ENCODE measurements at regions not wholly inside any gene's neighbourhood (a gene's known extent, or its start where the extent isn't known, plus 50 kb on each side); places are given as distances from the start of the nearest gene placed in this dataset.

DNA sequence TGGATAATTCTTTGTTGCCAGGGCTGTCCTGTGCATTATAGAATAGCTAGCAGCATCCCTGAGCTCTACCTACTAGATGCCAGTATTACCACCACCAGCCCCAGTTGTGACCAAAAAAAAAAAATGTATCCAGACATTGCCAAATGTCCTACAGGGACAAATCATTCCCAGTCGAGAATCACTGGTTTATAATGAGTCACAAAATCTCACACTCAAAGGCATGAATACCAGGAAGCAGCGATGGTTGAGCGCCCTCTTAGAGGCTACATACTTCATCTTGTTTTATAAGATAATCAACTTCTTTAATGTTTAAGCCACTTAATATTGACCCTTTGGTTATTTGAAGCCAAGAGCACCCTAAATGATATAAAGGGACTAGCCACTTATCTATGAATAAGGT, 297.3 kb downstream of the DHX15 start:
- no peak for TF ChIP-seq CSDC2 (CRISPR knock-in tag; IDR thresholded peaks at IDR 0.05)
- TF ChIP-seq, protein P1, sequence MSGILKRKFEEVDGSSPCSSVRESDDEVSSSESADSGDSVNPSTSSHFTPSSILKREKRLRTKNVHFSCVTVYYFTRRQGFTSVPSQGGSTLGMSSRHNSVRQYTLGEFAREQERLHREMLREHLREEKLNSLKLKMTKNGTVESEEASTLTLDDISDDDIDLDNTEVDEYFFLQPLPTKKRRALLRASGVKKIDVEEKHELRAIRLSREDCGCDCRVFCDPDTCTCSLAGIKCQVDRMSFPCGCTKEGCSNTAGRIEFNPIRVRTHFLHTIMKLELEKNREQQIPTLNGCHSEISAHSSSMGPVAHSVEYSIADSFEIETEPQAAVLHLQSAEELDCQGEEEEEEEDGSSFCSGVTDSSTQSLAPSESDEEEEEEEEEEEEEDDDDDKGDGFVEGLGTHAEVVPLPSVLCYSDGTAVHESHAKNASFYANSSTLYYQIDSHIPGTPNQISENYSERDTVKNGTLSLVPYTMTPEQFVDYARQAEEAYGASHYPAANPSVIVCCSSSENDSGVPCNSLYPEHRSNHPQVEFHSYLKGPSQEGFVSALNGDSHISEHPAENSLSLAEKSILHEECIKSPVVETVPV (CRISPR knock-in tag; IDR thresholded peaks at IDR 0.05) = no peak
- no peak for ATAC-seq

DNA sequence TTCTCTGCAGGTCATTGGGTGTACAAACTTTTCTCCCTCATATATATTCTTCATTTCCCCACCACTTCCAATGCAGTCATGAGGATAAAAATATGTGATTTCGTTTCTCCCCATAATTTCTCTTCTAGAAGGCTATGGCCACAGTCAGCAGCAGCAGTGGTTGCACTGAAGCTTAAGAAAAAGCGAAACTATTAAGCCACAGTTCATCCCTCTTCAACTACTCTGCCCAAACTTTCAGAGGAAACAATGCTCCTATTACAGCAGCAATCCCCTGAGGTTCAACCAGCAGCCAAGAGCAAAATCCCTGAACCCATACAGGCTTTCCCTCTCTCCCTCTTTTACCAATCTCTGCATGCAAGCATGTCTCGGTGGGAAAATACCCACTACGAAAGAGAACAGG, 298.6 kb downstream of the DHX15 start:
- ATAC-seq = no peak
- TF ChIP-seq SNAI2 (CRISPR knock-in tag; IDR thresholded peaks at IDR 0.05) (no peak), OSR1 (CRISPR knock-in tag; IDR thresholded peaks at IDR 0.05) (no peak), GLIS3 (CRISPR knock-in tag; IDR thresholded peaks at IDR 0.05) (no peak), ZNF70 (CRISPR knock-in tag; IDR thresholded peaks at IDR 0.05) (no peak), TCF4 (CRISPR knock-in tag; IDR thresholded peaks at IDR 0.05; ENCODE audit: borderline replicate concordance) (no peak), TOX (CRISPR knock-in tag; IDR thresholded peaks at IDR 0.05; ENCODE audit: borderline replicate concordance) (no peak), PPARA (CRISPR knock-in tag; IDR thresholded peaks at IDR 0.05; ENCODE audit: borderline replicate concordance) (no peak), ISL1 (CRISPR knock-in tag; IDR thresholded peaks at IDR 0.05) (no peak), BACH2 (CRISPR knock-in tag; IDR thresholded peaks at IDR 0.05; ENCODE audit: borderline replicate concordance) (no peak), ESRRG (CRISPR knock-in tag; IDR thresholded peaks at IDR 0.05) (no peak), ZNF565 (CRISPR knock-in tag; conservative IDR thresholded peaks at IDR 0.05; ENCODE audit: low read depth) (no peak), ZFP3 (CRISPR knock-in tag; IDR thresholded peaks at IDR 0.05) (no peak), ARNTL (CRISPR knock-in tag; IDR thresholded peaks at IDR 0.05; ENCODE audit: borderline replicate concordance, low read depth) (no peak), ZC3H10 (CRISPR knock-in tag; IDR thresholded peaks at IDR 0.05) (no peak), RARB (CRISPR knock-in tag; IDR thresholded peaks at IDR 0.05) (no peak)
- TF ChIP-seq, protein P2, sequence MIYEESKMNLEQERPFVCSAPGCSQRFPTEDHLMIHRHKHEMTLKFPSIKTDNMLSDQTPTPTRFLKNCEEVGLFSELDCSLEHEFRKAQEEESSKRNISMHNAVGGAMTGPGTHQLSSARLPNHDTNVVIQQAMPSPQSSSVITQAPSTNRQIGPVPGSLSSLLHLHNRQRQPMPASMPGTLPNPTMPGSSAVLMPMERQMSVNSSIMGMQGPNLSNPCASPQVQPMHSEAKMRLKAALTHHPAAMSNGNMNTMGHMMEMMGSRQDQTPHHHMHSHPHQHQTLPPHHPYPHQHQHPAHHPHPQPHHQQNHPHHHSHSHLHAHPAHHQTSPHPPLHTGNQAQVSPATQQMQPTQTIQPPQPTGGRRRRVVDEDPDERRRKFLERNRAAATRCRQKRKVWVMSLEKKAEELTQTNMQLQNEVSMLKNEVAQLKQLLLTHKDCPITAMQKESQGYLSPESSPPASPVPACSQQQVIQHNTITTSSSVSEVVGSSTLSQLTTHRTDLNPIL (CRISPR knock-in tag; IDR thresholded peaks at IDR 0.05; ENCODE audit: low read depth) = no peak
- TF ChIP-seq, protein P1 (CRISPR knock-in tag; IDR thresholded peaks at IDR 0.05) = no peak
- TF ChIP-seq, protein P3, sequence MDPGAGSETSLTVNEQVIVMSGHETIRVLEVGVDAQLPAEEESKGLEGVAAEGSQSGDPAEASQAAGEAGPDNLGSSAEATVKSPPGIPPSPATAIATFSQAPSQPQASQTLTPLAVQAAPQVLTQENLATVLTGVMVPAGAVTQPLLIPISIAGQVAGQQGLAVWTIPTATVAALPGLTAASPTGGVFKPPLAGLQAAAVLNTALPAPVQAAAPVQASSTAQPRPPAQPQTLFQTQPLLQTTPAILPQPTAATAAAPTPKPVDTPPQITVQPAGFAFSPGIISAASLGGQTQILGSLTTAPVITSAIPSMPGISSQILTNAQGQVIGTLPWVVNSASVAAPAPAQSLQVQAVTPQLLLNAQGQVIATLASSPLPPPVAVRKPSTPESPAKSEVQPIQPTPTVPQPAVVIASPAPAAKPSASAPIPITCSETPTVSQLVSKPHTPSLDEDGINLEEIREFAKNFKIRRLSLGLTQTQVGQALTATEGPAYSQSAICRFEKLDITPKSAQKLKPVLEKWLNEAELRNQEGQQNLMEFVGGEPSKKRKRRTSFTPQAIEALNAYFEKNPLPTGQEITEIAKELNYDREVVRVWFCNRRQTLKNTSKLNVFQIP (CRISPR knock-in tag; IDR thresholded peaks at IDR 0.05; ENCODE audit: borderline replicate concordance, low read depth) = no peak
- TF ChIP-seq, protein P4, sequence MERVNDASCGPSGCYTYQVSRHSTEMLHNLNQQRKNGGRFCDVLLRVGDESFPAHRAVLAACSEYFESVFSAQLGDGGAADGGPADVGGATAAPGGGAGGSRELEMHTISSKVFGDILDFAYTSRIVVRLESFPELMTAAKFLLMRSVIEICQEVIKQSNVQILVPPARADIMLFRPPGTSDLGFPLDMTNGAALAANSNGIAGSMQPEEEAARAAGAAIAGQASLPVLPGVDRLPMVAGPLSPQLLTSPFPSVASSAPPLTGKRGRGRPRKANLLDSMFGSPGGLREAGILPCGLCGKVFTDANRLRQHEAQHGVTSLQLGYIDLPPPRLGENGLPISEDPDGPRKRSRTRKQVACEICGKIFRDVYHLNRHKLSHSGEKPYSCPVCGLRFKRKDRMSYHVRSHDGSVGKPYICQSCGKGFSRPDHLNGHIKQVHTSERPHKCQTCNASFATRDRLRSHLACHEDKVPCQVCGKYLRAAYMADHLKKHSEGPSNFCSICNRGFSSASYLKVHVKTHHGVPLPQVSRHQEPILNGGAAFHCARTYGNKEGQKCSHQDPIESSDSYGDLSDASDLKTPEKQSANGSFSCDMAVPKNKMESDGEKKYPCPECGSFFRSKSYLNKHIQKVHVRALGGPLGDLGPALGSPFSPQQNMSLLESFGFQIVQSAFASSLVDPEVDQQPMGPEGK (CRISPR knock-in tag; IDR thresholded peaks at IDR 0.05; ENCODE audit: borderline replicate concordance) = no peak

DNA sequence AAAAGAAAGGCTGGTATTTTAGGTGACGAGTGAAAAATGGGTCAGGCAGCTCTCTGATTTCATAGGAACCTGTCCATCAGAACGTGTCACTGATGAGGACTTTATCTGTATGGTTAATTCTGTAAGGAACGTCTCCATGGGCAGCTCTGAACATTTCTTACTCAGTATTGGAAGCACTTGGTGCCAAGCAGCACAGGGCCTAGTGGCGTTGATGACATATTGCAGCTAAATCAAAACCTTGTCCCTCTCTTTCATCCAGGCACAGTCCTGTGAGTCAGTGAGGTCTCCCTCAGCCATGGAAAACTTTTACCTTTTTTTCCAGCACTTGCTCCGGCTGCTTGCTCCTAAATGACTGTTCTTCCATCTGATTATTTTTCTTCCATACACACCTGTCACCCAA, 301.9 kb downstream of the DHX15 start:
- TF ChIP-seq ZFP30 (CRISPR knock-in tag; IDR thresholded peaks at IDR 0.05) = no peak
- TF ChIP-seq ZFP3 (CRISPR knock-in tag; IDR thresholded peaks at IDR 0.05) = no peak
- no peak for TF ChIP-seq GLIS3 (CRISPR knock-in tag; IDR thresholded peaks at IDR 0.05)
- TF ChIP-seq ISL1 (CRISPR knock-in tag; IDR thresholded peaks at IDR 0.05) = no peak
- TF ChIP-seq ZNF565 (CRISPR knock-in tag; conservative IDR thresholded peaks at IDR 0.05; ENCODE audit: low read depth) = no peak
- no peak for TF ChIP-seq ESRRG (CRISPR knock-in tag; IDR thresholded peaks at IDR 0.05)
- TF ChIP-seq OSR1 (CRISPR knock-in tag; IDR thresholded peaks at IDR 0.05) = no peak
- no peak for TF ChIP-seq ZNF70 (CRISPR knock-in tag; IDR thresholded peaks at IDR 0.05)
- no peak for TF ChIP-seq ARNTL (CRISPR knock-in tag; IDR thresholded peaks at IDR 0.05; ENCODE audit: borderline replicate concordance, low read depth)
- TF ChIP-seq ZNF8 (CRISPR knock-in tag; IDR thresholded peaks at IDR 0.05) = no peak
- TF ChIP-seq CSDC2 (CRISPR knock-in tag; IDR thresholded peaks at IDR 0.05) = no peak
- ATAC-seq = no peak
